ENCODE measurements at regions not wholly inside any gene's neighbourhood (a gene's known extent, or its start where the extent isn't known, plus 50 kb on each side); places are given as distances from the start of the nearest gene placed in this dataset.

GRCh38 chr14:85428926-85429325 lies 101.0 kb upstream of the FLRT2 start:
- H3K4me3 ChIP-seq (ENCODE audit: low read depth, low read length): no peak overlapping the region
- TF ChIP-seq POLR2A (IDR thresholded peaks at IDR 0.05; ENCODE audit: extremely low read depth, insufficient read length): no peak
- TF ChIP-seq, protein P1, sequence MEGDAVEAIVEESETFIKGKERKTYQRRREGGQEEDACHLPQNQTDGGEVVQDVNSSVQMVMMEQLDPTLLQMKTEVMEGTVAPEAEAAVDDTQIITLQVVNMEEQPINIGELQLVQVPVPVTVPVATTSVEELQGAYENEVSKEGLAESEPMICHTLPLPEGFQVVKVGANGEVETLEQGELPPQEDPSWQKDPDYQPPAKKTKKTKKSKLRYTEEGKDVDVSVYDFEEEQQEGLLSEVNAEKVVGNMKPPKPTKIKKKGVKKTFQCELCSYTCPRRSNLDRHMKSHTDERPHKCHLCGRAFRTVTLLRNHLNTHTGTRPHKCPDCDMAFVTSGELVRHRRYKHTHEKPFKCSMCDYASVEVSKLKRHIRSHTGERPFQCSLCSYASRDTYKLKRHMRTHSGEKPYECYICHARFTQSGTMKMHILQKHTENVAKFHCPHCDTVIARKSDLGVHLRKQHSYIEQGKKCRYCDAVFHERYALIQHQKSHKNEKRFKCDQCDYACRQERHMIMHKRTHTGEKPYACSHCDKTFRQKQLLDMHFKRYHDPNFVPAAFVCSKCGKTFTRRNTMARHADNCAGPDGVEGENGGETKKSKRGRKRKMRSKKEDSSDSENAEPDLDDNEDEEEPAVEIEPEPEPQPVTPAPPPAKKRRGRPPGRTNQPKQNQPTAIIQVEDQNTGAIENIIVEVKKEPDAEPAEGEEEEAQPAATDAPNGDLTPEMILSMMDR (IDR thresholded peaks at IDR 0.05; ENCODE audit: low read depth, low read length): no peak
- TF ChIP-seq, protein P2, sequence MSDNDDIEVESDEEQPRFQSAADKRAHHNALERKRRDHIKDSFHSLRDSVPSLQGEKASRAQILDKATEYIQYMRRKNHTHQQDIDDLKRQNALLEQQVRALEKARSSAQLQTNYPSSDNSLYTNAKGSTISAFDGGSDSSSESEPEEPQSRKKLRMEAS (IDR thresholded peaks at IDR 0.05; ENCODE audit: low read depth, low read length): no peak
- no peak for TF ChIP-seq MYC (IDR thresholded peaks at IDR 0.05; ENCODE audit: low read depth, low read length)
- DNase-seq (ENCODE audit: low read depth): no peak

- TF ChIP-seq, protein P2 (IDR thresholded peaks at IDR 0.05; ENCODE audit: low read depth, low read length): no peak
- TF ChIP-seq MYC (IDR thresholded peaks at IDR 0.05; ENCODE audit: low read depth, low read length): no peak
- TF ChIP-seq POLR2A (IDR thresholded peaks at IDR 0.05; ENCODE audit: extremely low read depth, insufficient read length): no peak
- TF ChIP-seq, protein P1 (IDR thresholded peaks at IDR 0.05; ENCODE audit: low read depth, low read length): no peak
- DNase-seq (ENCODE audit: low read depth): no peak
- H3K4me3 ChIP-seq (ENCODE audit: low read depth, low read length): no peak overlapping the region
Observed at GRCh38 chr14:85437148-85437547, 92.8 kb upstream of the FLRT2 start.

DNA sequence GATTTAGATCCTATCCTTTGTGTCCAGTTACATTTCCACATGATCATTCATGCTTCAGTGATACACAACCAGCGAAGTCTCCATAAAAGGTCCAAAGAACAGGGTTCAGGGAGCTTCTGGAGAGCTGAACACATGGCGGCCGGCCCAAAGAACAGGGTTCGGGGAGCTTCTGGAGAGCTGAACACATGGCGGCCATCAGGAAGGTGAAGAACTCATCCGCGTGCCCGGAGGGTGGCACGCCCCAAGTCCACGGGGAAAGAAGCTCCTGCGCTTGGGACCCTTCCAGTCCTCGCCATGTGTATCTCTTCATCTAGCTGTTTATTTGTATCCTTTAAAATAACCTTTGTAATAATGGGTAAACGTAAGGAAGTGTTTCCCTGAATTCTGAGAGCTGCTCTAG lies 91.9 kb upstream of the FLRT2 start:
- TF ChIP-seq, protein P1 (IDR thresholded peaks at IDR 0.05; ENCODE audit: low read depth, low read length): no peak
- TF ChIP-seq POLR2A (IDR thresholded peaks at IDR 0.05; ENCODE audit: extremely low read depth, insufficient read length) (no peak), MYC (IDR thresholded peaks at IDR 0.05; ENCODE audit: low read depth, low read length) (no peak)
- TF ChIP-seq, protein P2 (IDR thresholded peaks at IDR 0.05; ENCODE audit: low read depth, low read length): no peak
- DNase-seq (ENCODE audit: low read depth): no peak

GRCh38 chr14:85438481-85438942 lies 91.4 kb upstream of the FLRT2 start:
- DNase-seq (ENCODE audit: low read depth): no peak
- TF ChIP-seq, protein P2 (IDR thresholded peaks at IDR 0.05; ENCODE audit: low read depth, low read length): no peak
- TF ChIP-seq MYC (IDR thresholded peaks at IDR 0.05; ENCODE audit: low read depth, low read length) (no peak), POLR2A (IDR thresholded peaks at IDR 0.05; ENCODE audit: extremely low read depth, insufficient read length) (no peak)
- TF ChIP-seq, protein P1 (IDR thresholded peaks at IDR 0.05; ENCODE audit: low read depth, low read length): no peak
- no peak overlapping the region for H3K4me3 ChIP-seq (ENCODE audit: low read depth, low read length)

More for the DNA sequence above, 91.9 kb upstream of the FLRT2 start:
- no peak overlapping the region for H3K4me3 ChIP-seq (ENCODE audit: low read depth, low read length)

GRCh38 chr14:85439696-85440328 lies 90.1 kb upstream of the FLRT2 start:
- TF ChIP-seq MYC (IDR thresholded peaks at IDR 0.05; ENCODE audit: low read depth, low read length) (no peak), POLR2A (IDR thresholded peaks at IDR 0.05; ENCODE audit: extremely low read depth, insufficient read length) (no peak)
- TF ChIP-seq, protein P2 (IDR thresholded peaks at IDR 0.05; ENCODE audit: low read depth, low read length): no peak
- TF ChIP-seq, protein P1 (IDR thresholded peaks at IDR 0.05; ENCODE audit: low read depth, low read length): no peak
- H3K4me3 ChIP-seq (ENCODE audit: low read depth, low read length): no peak overlapping the region
- no peak for DNase-seq (ENCODE audit: low read depth)

Measured in NB4 (cell line).